HEK293T (cell line): ENCODE measurements at regions not wholly inside any gene's neighbourhood (a gene's known extent, or its start where the extent isn't known, plus 50 kb on each side); places are given as distances from the start of the nearest gene placed in this dataset.

Experiments used
- ARNT ChIP-seq: fragments of 450-650 bp; IDR thresholded peaks from 2 replicates; pipeline ENCODE4 v1.6.1; 2017; ENCODE audit warnings: mild to moderate bottlenecking
- BHLHE40 ChIP-seq: fragments of 450-650 bp; IDR thresholded peaks from 2 replicates; pipeline ENCODE4 v1.6.1; 2016; ENCODE audit warnings: mild to moderate bottlenecking, moderate library complexity, borderline replicate concordance
- CTBP1 ChIP-seq: fragments of 450-650 bp; IDR thresholded peaks from 2 replicates; pipeline ENCODE4 v1.6.1; 2016; ENCODE audit warnings: borderline replicate concordance
- ELF4 ChIP-seq: fragments of 450-650 bp; IDR thresholded peaks from 2 replicates; pipeline ENCODE4 v1.6.1; 2017; ENCODE audit warnings: antibody characterized with exemption
- FOXA1 ChIP-seq: fragments of 450-650 bp; IDR thresholded peaks from 2 replicates; pipeline ENCODE4 v1.6.1; 2016; ENCODE audit warnings: mild to moderate bottlenecking
- FOXK2 ChIP-seq: fragments of 450-650 bp; IDR thresholded peaks from 2 replicates; pipeline ENCODE4 v1.6.1; 2016; ENCODE audit warnings: mild to moderate bottlenecking
- FOXM1 ChIP-seq: fragments of 450-650 bp; IDR thresholded peaks from 2 replicates; pipeline ENCODE4 v1.6.1; 2017; ENCODE audit warnings: mild to moderate bottlenecking, borderline replicate concordance
- LEF1 ChIP-seq: fragments of 450-650 bp; IDR thresholded peaks from 2 replicates; pipeline ENCODE4 v1.6.1; 2017; ENCODE audit warnings: mild to moderate bottlenecking, borderline replicate concordance
- NFRKB ChIP-seq: fragments of 450-650 bp; IDR thresholded peaks from 2 replicates; pipeline ENCODE4 v1.6.1; 2016; ENCODE audit warnings: mild to moderate bottlenecking, moderate library complexity
- SP1 ChIP-seq: fragments of 450-650 bp; IDR thresholded peaks from 2 replicates; pipeline ENCODE4 v1.6.1; 2017
- SUZ12 ChIP-seq: fragments of 450-650 bp; IDR thresholded peaks from 2 replicates; pipeline ENCODE4 v1.6.1; 2016; ENCODE audit warnings: mild to moderate bottlenecking
- TF ChIP-seq, protein P1 (sequence below): fragments of 450-650 bp; IDR thresholded peaks from 2 replicates; pipeline ENCODE4 v1.6.1; 2016

DNA sequence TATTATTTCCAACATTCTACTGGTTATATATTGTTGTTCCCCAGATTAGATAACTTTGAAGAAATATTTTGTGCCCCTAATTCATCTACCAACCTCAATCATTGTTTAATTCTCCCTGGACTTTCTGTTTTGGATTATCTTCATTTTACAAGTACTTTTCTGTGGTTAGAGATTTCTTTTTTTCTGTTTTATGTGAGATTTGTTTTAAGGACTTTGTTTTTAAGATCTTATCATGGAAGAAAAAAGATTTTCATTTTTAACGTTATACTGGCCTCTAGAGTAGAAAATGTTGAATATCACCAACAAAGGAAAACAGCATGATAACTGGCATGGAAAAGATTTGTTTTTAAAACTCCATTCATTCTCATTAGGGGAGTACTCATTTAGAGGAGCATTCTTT lies 210.9 kb upstream of the KCNMB2 start:
- TF ChIP-seq ELF4 (no peak), BHLHE40 (no peak), FOXM1 (no peak), CTBP1 (no peak), FOXA1 (no peak), ARNT (no peak), LEF1 (no peak), SP1 (no peak), SUZ12 (no peak), NFRKB (no peak), FOXK2 (no peak)
- TF ChIP-seq, protein P1, sequence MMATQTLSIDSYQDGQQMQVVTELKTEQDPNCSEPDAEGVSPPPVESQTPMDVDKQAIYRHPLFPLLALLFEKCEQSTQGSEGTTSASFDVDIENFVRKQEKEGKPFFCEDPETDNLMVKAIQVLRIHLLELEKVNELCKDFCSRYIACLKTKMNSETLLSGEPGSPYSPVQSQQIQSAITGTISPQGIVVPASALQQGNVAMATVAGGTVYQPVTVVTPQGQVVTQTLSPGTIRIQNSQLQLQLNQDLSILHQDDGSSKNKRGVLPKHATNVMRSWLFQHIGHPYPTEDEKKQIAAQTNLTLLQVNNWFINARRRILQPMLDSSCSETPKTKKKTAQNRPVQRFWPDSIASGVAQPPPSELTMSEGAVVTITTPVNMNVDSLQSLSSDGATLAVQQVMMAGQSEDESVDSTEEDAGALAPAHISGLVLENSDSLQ: no peak
